GM18505 (cell line): ENCODE measurements at regions not wholly inside any gene's neighbourhood (a gene's known extent, or its start where the extent isn't known, plus 50 kb on each side); places are given as distances from the start of the nearest gene placed in this dataset.

ENCODE experiments used
- ATAC-seq: cut with Tn5 transposase; IDR thresholded peaks from one replicate; pipeline ENCODE4 v1.9.1; 2021; ENCODE audit not compliant: unreplicated experiment
- POLR2A ChIP-seq: IDR thresholded peaks from 4 replicates; pipeline ENCODE4 v1.6.1; 2011; ENCODE audit warnings: borderline replicate concordance; ENCODE audit not compliant: insufficient read depth, insufficient read length; ENCODE audit errors: extremely low read depth

GRCh38 chr21:38956856-38957571 lies 151.3 kb downstream of the ETS2 start:
- TF ChIP-seq POLR2A: no peak
- ATAC-seq: no peak

GRCh38 chr21:38956521-38956855 lies 150.8 kb downstream of the ETS2 start:
- TF ChIP-seq POLR2A: no peak
- no peak for ATAC-seq

GRCh38 chr21:38956007-38956406 lies 150.3 kb downstream of the ETS2 start:
- no peak for TF ChIP-seq POLR2A
- ATAC-seq: no peak

- no peak for ATAC-seq
- no peak for TF ChIP-seq POLR2A
Measured at GRCh38 chr21:38955495-38955894, 149.8 kb downstream of the ETS2 start.

DNA sequence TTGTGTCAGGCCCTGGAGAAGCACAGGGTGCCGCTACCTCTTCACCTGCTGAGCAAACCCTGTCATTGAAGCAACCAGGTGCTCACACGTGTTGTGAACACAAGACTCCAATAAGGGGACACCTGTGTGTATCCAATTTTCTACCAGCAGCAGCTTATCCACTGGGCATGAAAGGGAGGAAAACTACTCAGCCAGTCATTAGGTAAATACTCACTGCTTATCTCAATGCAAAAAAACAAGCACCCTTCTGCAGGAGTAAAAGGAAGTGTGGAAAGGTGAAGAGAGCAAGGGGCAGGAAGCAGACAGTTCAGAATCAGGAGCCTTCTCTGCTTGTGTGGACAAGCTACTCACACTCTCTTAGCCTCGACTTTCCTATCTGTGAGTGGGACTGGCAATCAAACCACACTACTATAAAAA lies 148.9 kb downstream of the ETS2 start:
- ATAC-seq: no peak
- no peak for TF ChIP-seq POLR2A

- no peak for TF ChIP-seq POLR2A
- ATAC-seq: no peak
Measured at GRCh38 chr21:38953516-38953915, 147.8 kb downstream of the ETS2 start.

GRCh38 chr21:38952890-38953289 lies 147.2 kb downstream of the ETS2 start:
- ATAC-seq: no peak
- TF ChIP-seq POLR2A: no peak

DNA sequence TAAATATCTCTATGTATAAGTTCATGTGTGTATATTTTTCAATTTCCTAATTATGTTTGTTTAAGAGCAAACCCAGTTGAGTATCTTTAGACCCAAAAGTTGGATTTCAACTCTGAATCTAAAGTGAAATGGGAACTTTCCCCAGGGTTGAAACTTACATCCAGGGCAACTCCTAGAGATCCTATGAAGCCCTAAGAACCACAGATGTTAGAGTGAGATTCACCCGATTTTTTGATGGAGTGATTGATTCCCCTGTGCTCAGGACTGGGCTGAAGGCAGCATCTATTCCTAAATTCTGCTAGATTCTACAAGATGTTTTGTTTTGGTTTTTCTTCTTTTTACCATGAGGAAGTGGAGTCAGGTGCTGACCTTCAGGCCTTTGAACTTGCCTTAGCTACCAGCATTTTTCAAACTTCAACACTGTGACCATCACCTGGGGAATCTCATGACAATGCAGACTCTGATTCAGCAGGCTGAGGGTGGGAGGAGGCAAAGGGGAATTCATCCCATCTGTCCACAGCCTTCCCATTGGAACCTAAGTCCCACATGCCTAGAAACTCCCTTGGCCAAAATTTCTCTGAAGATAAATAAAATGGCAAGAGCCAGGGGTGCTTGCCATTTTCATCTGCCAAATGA lies 145.5 kb downstream of the ETS2 start:
- TF ChIP-seq POLR2A: no peak
- no peak for ATAC-seq

- no peak for ATAC-seq
- no peak for TF ChIP-seq POLR2A
Measured at GRCh38 chr21:38950435-38951094, 144.8 kb downstream of the ETS2 start.

DNA sequence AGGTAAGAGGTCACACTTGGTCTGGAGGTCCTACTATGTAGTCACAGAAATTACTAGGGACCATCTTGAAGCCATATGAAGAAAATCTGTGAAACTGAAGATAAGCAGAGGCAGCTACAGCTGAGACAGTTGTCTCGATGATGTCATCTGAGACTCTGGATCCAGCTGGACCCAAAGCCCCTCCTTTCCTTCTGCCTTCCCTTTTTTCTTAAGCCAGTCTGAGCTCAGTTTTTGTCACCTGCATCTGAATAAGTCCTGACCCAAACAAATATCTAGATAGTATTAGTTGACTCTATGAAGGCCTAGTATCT lies 143.3 kb downstream of the ETS2 start:
- ATAC-seq: no peak
- TF ChIP-seq POLR2A: no peak

- no peak for TF ChIP-seq POLR2A
- no peak for ATAC-seq
Measured at GRCh38 chr21:38948377-38949069, 142.8 kb downstream of the ETS2 start.

GRCh38 chr21:38945545-38946245 lies 140.0 kb downstream of the ETS2 start:
- TF ChIP-seq POLR2A: no peak
- no peak for ATAC-seq

- TF ChIP-seq POLR2A: no peak
- ATAC-seq: no peak
Measured at GRCh38 chr21:38944903-38945302, 139.2 kb downstream of the ETS2 start.
